HepG2 (cell line): ENCODE measurements at regions not wholly inside any gene's neighbourhood (a gene's known extent, or its start where the extent isn't known, plus 50 kb on each side); places are given as distances from the start of the nearest gene placed in this dataset.

Experiments used
- ATAC-seq: fragments of 200-7000 bp; cut with Tn5 transposase; 3 replicates; pipeline ENCODE4 v1.9.1; 2020; ENCODE audit warnings: mild to moderate bottlenecking, moderate library complexity
- BruUV-seq: library from RNA; stranded (reverse); fragments of 400-500 nt; replicated peaks from 2 replicates; lab custom pipeline; 2021; lab: Mats Ljungman, UMichigan
- CTCF ChIA-PET: fragments of 300-600 bp; formaldehyde crosslinking; extraction: SDS; loops from one replicate; lab custom pipeline; 2021; ENCODE audit warnings: low total read pairs, inconsistent platforms, low intra/inter-chr PET ratio; lab: Yijun Ruan, JAX
- POLR2A ChIA-PET: fragments of 350-600 bp; sonication (Branson Sonifier 250); formaldehyde crosslinking; loops from one replicate; lab custom pipeline; 2020; ENCODE audit warnings: antibody characterized with exemption, inconsistent platforms; lab: Yijun Ruan, JAX
- DNase-seq: peaks from one replicate; pipeline ENCODE4 v3.0.0-alpha.2; 2015; ENCODE audit warnings: low spot score
- FAIRE-seq: peaks from 3 replicates; lab custom pipeline; 2011; peaks lifted over from hg19 to GRCh38; lab: Jason Lieb, UNC
- H2AFZ ChIP-seq: one replicate; pipeline ENCODE4 v1.6.1; 2011; ENCODE audit warnings: low read length, inconsistent platforms
- H3K27ac ChIP-seq: fragments of 300-600 bp; 3 replicates; pipeline ENCODE4 v1.8.0; 2011; ENCODE audit warnings: mixed run types, mild to moderate bottlenecking, mixed read lengths, low read length, inconsistent platforms; ENCODE audit not compliant: insufficient read depth; ENCODE audit errors: extremely low read length
- H3K27me3 ChIP-seq, 2 experiments: fragments of 200-600 bp in 1 of 2; 2 replicates in 1 of 2; 3 replicates in 1 of 2; pipeline versions ENCODE4 v1.6.0 to v1.8.0; 2011; ENCODE audit warnings: low read length in 2 of 2, mild to moderate bottlenecking in 2 of 2, moderate library complexity in 2 of 2, inconsistent platforms in 1 of 2; ENCODE audit not compliant: insufficient read depth in 2 of 2, control insufficient read depth in 1 of 2
- H3K36me3 ChIP-seq, 2 experiments: fragments of 200-600 bp in 1 of 2; replicated peaks in 1 of 2; 2 replicates in 1 of 2; 3 replicates in 1 of 2; pipeline versions ENCODE4 v1.5.1 to v1.8.0; 2011; ENCODE audit warnings: low read length in 2 of 2, inconsistent platforms in 1 of 2; ENCODE audit not compliant: insufficient read depth in 2 of 2, control insufficient read depth in 1 of 2
- H3K4me1 ChIP-seq: 2 replicates; pipeline ENCODE4 v1.5.1; 2012; ENCODE audit warnings: low read length, inconsistent platforms; ENCODE audit not compliant: insufficient read depth
- H3K4me2 ChIP-seq: 2 replicates; pipeline ENCODE4 v1.6.0; 2011; ENCODE audit warnings: low read depth, low read length, inconsistent platforms
- H3K4me3 ChIP-seq, 3 experiments: fragments of 200-600 bp in 1 of 3; sonication (generic), shearing (Covaris generic) in 1 of 3; replicated peaks in 1 of 3; 2 replicates each; pipeline ENCODE4 v1.5.1; 2011 to 2016; ENCODE audit warnings: low read length in 3 of 3, inconsistent platforms in 2 of 3, low read depth in 2 of 3, mild to moderate bottlenecking in 2 of 3, control low read depth in 1 of 3, mixed read lengths in 1 of 3; ENCODE audit not compliant: insufficient read depth in 1 of 3
- H3K79me2 ChIP-seq: one replicate; pipeline ENCODE4 v1.6.1; 2011; ENCODE audit warnings: low read length, inconsistent platforms; ENCODE audit not compliant: insufficient read depth
- H3K9ac ChIP-seq: 2 replicates; pipeline ENCODE4 v1.6.0; 2011; ENCODE audit warnings: mild to moderate bottlenecking, low read depth, low read length, inconsistent platforms; ENCODE audit not compliant: insufficient read depth
- H3K9me3 ChIP-seq: 2 replicates; pipeline ENCODE4 v1.5.1; 2012; ENCODE audit warnings: mild to moderate bottlenecking, low read length
- H4K20me1 ChIP-seq: 2 replicates; pipeline ENCODE4 v1.6.0; 2011; ENCODE audit warnings: inconsistent platforms, mild to moderate bottlenecking, low read length, moderate library complexity; ENCODE audit not compliant: insufficient read depth
- ARNTL ChIP-seq: sonication (generic); formaldehyde crosslinking; IDR thresholded peaks from 2 replicates; pipeline ENCODE4 v1.4.0; 2020; ENCODE audit warnings: mild to moderate bottlenecking, missing genetic modification reagents
- GZF1 ChIP-seq: sonication (generic); formaldehyde crosslinking; IDR thresholded peaks from 2 replicates; pipeline ENCODE4 v1.5.1; 2020; ENCODE audit warnings: mild to moderate bottlenecking, missing genetic modification reagents
- HMG20B ChIP-seq: conservative IDR thresholded peaks from 2 replicates; pipeline ENCODE4 v1.6.1; 2016; ENCODE audit warnings: missing genetic modification reagents, missing compliant biosample characterization
- NFE2L1 ChIP-seq: sonication (generic); formaldehyde crosslinking; IDR thresholded peaks from 2 replicates; pipeline ENCODE4 v1.4.0; 2020; ENCODE audit warnings: missing genetic modification reagents, mild to moderate bottlenecking, borderline replicate concordance
- NR0B2 ChIP-seq: sonication (generic); formaldehyde crosslinking; IDR thresholded peaks from 2 replicates; pipeline ENCODE4 v1.4.0; 2020; ENCODE audit warnings: mild to moderate bottlenecking, missing genetic modification reagents
- RFX5 ChIP-seq: IDR thresholded peaks from 2 replicates; pipeline ENCODE4 v1.6.1; 2011; ENCODE audit warnings: low read depth, low read length, improper control_type of control experiment
- TFDP1 ChIP-seq: IDR thresholded peaks from 2 replicates; pipeline ENCODE4 v1.6.1; 2016; ENCODE audit warnings: missing compliant biosample characterization, missing genetic modification reagents, borderline replicate concordance
- TIGD3 ChIP-seq: sonication (generic); formaldehyde crosslinking; IDR thresholded peaks from 2 replicates; pipeline ENCODE4 v1.5.1; 2020; ENCODE audit warnings: mild to moderate bottlenecking, missing genetic modification reagents, borderline replicate concordance
- YEATS4 ChIP-seq: sonication (generic); formaldehyde crosslinking; IDR thresholded peaks from 2 replicates; pipeline ENCODE4 v1.4.0; 2020; ENCODE audit warnings: missing genetic modification reagents, borderline replicate concordance
- ZFP90 ChIP-seq: sonication (generic); formaldehyde crosslinking; IDR thresholded peaks from 2 replicates; pipeline ENCODE4 v1.8.0; 2022; ENCODE audit warnings: missing genetic modification reagents, mild to moderate bottlenecking, inconsistent platforms, borderline replicate concordance
- ZNF687 ChIP-seq: sonication (generic); formaldehyde crosslinking; IDR thresholded peaks from 2 replicates; pipeline ENCODE4 v1.5.1; 2020; ENCODE audit warnings: mild to moderate bottlenecking, missing genetic modification reagents, moderate library complexity
- WGBS: methylation state at CpG from one replicate; pipeline ENCODE4 v1.1.6; 2017; ENCODE audit warnings: low lambda C conversion rate; 5-methylcytosine and 5-hydroxymethylcytosine counted together
- in situ Hi-C: cut with HindIII; loops from 2 replicates; pipeline ENCODE4 v1.10.0; 2017; ENCODE audit warnings: low pct_unique_long_range_greater_than_20kb; ENCODE audit not compliant: extremely low pct_ligation_motif_present
- intact Hi-C: fragments of 100-400 bp; cut with micrococcal nuclease; formaldehyde crosslinking; loops from one replicate; pipeline ENCODE4 v1.10.0; 2022; ENCODE audit not compliant: unreplicated experiment

- Histone ChIP-seq H3K4me2 (no peak overlapping the region), H3K4me1 (no peaks in the 10 kb centered on the region), H3K27ac (no peak overlapping the region), H3K9me3 (no peaks in the 10 kb centered on the region; the same call in 1 of the 2 replicates), H4K20me1 (no peaks in the 10 kb centered on the region), H3K36me3 (no peaks in the 10 kb centered on the region), H3K4me3 (no peak overlapping the region), H2AFZ (no peak overlapping the region), H3K27me3 (no peaks in the 10 kb centered on the region), H3K79me2 (no peaks in the 10 kb centered on the region), H3K9ac (no peak overlapping the region)
- TF ChIP-seq RFX5 = peak; percentile 89
- no peak for TF ChIP-seq NFE2L1 (CRISPR knock-in tag)
- POLR2A ChIA-PET = no interaction called here
- 2% methylated on average over 2 of the region's 2 CpGs for whole genome bisulfite sequencing
- CTCF ChIA-PET = no interaction called here
- no peak for ATAC-seq
- intact Hi-C loops = no loop called here
- FAIRE-seq = no peak
- no TSS peak for BruUV-seq
- DNase-seq = no peak
- in situ Hi-C loops = no loop called here
Observed at GRCh38 chr4:33013282-33013681, 2293.1 kb downstream of the PCDH7 start.

GRCh38 chr4:33025236-33025635, 2305.1 kb downstream of the PCDH7 start:
- Histone ChIP-seq H3K4me1 (no peaks in the 10 kb centered on the region), H3K27me3 (no peaks in the 10 kb centered on the region), H2AFZ (no peak overlapping the region), H3K9ac (no peak overlapping the region), H3K4me3 (no peak overlapping the region), H3K36me3 (no peaks in the 10 kb centered on the region), H3K9me3 (no peaks in the 10 kb centered on the region; the same call in 1 of the 2 replicates), H3K79me2 (no peaks in the 10 kb centered on the region), H3K4me2 (no peak overlapping the region), H3K27ac (no peak overlapping the region), H4K20me1 (no peaks in the 10 kb centered on the region)
- intact Hi-C loops = no loop called here
- no TSS peak for BruUV-seq
- in situ Hi-C loops = no loop called here
- WGBS = 38% methylated on average over 2 of the region's 2 CpGs
- ChIA-PET CTCF (no interaction called here), POLR2A (no interaction called here)
- DNase-seq = no peak
- no peak for ATAC-seq
- no peak for FAIRE-seq
- TF ChIP-seq GZF1 (CRISPR knock-in tag) (no peak), ZNF687 (no peak), YEATS4 (CRISPR knock-in tag) (no peak), HMG20B (no peak), ARNTL (CRISPR knock-in tag) (no peak), ZFP90 (CRISPR knock-in tag) (no peak), NR0B2 (CRISPR knock-in tag) (no peak), TIGD3 (no peak), TFDP1 (CRISPR knock-in tag) (no peak)
